ENCODE measurements at regions not wholly inside any gene's neighbourhood (a gene's known extent, or its start where the extent isn't known, plus 50 kb on each side); places are given as distances from the start of the nearest gene placed in this dataset.

DNA sequence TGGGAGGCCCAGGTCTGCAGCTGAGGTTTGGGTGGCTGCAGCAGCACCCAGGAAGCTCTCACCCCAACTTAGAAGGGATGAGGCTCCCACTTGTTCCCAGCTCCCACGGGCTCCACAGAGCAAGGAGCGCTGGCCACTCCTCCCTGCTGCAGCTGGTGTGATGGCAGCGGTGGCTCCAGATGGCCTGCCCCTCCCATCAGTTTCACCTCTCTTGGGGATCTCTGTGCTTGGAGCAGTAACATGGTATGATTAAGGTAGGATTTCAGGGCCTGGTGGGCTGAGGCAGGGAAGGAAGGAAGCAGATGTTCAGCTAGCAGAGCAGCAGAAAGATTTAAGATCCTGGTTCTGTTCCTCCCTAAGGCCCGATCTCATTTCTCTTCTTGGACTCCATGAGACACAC is 66.8 kb upstream of the KIF5B start:
- TF ChIP-seq EZH2 (IDR thresholded peaks at IDR 0.05; ENCODE audit: borderline replicate concordance) = no peak
- TF ChIP-seq, protein P1, sequence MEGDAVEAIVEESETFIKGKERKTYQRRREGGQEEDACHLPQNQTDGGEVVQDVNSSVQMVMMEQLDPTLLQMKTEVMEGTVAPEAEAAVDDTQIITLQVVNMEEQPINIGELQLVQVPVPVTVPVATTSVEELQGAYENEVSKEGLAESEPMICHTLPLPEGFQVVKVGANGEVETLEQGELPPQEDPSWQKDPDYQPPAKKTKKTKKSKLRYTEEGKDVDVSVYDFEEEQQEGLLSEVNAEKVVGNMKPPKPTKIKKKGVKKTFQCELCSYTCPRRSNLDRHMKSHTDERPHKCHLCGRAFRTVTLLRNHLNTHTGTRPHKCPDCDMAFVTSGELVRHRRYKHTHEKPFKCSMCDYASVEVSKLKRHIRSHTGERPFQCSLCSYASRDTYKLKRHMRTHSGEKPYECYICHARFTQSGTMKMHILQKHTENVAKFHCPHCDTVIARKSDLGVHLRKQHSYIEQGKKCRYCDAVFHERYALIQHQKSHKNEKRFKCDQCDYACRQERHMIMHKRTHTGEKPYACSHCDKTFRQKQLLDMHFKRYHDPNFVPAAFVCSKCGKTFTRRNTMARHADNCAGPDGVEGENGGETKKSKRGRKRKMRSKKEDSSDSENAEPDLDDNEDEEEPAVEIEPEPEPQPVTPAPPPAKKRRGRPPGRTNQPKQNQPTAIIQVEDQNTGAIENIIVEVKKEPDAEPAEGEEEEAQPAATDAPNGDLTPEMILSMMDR (IDR thresholded peaks at IDR 0.05; ENCODE audit: poor library complexity) = no peak
